ENCODE measurements at regions not wholly inside any gene's neighbourhood (a gene's known extent, or its start where the extent isn't known, plus 50 kb on each side); places are given as distances from the start of the nearest gene placed in this dataset.

DNA sequence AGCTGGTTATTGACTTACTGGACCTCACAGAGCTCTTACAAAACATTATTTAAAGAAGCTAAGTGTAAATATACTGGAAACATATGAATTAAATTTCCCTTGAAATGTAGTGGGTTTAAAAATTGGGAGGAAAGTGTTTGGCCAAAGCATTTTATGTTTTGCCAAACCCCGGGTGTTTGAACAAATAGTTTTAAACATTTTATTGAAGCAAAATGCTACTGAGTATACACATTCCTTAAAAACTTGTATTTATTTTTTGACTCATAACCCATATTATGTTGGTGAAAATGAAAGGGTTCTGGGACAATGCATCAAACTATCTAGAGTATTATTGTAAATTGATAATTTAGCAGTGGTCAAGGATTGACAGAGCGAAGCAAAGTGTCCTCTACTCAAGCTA, 1048.5 kb downstream of the SLC6A15 start:
- TF ChIP-seq, protein P1, sequence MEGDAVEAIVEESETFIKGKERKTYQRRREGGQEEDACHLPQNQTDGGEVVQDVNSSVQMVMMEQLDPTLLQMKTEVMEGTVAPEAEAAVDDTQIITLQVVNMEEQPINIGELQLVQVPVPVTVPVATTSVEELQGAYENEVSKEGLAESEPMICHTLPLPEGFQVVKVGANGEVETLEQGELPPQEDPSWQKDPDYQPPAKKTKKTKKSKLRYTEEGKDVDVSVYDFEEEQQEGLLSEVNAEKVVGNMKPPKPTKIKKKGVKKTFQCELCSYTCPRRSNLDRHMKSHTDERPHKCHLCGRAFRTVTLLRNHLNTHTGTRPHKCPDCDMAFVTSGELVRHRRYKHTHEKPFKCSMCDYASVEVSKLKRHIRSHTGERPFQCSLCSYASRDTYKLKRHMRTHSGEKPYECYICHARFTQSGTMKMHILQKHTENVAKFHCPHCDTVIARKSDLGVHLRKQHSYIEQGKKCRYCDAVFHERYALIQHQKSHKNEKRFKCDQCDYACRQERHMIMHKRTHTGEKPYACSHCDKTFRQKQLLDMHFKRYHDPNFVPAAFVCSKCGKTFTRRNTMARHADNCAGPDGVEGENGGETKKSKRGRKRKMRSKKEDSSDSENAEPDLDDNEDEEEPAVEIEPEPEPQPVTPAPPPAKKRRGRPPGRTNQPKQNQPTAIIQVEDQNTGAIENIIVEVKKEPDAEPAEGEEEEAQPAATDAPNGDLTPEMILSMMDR (IDR thresholded peaks at IDR 0.05; ENCODE audit: low read depth, low read length, missing input control): no peak
- TF ChIP-seq, protein P2, sequence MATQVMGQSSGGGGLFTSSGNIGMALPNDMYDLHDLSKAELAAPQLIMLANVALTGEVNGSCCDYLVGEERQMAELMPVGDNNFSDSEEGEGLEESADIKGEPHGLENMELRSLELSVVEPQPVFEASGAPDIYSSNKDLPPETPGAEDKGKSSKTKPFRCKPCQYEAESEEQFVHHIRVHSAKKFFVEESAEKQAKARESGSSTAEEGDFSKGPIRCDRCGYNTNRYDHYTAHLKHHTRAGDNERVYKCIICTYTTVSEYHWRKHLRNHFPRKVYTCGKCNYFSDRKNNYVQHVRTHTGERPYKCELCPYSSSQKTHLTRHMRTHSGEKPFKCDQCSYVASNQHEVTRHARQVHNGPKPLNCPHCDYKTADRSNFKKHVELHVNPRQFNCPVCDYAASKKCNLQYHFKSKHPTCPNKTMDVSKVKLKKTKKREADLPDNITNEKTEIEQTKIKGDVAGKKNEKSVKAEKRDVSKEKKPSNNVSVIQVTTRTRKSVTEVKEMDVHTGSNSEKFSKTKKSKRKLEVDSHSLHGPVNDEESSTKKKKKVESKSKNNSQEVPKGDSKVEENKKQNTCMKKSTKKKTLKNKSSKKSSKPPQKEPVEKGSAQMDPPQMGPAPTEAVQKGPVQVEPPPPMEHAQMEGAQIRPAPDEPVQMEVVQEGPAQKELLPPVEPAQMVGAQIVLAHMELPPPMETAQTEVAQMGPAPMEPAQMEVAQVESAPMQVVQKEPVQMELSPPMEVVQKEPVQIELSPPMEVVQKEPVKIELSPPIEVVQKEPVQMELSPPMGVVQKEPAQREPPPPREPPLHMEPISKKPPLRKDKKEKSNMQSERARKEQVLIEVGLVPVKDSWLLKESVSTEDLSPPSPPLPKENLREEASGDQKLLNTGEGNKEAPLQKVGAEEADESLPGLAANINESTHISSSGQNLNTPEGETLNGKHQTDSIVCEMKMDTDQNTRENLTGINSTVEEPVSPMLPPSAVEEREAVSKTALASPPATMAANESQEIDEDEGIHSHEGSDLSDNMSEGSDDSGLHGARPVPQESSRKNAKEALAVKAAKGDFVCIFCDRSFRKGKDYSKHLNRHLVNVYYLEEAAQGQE (IDR thresholded peaks at IDR 0.05): no peak
- TF ChIP-seq YY1 (IDR thresholded peaks at IDR 0.05) (no peak), GABPA (IDR thresholded peaks at IDR 0.05 in 1 of 2, conservative IDR thresholded peaks at IDR 0.05 in 1 of 2) (no peak), HNF4G (IDR thresholded peaks at IDR 0.05) (no peak), EGR1 (IDR thresholded peaks at IDR 0.05; ENCODE audit: low read depth in 2 of 2) (no peak), JUND (IDR thresholded peaks at IDR 0.05) (no peak), SP1 (IDR thresholded peaks at IDR 0.05) (no peak), RAD21 (IDR thresholded peaks at IDR 0.05) (no peak)
- TF ChIP-seq, protein P3, sequence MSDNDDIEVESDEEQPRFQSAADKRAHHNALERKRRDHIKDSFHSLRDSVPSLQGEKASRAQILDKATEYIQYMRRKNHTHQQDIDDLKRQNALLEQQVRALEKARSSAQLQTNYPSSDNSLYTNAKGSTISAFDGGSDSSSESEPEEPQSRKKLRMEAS (IDR thresholded peaks at IDR 0.05): no peak
- TF ChIP-seq, protein P4, sequence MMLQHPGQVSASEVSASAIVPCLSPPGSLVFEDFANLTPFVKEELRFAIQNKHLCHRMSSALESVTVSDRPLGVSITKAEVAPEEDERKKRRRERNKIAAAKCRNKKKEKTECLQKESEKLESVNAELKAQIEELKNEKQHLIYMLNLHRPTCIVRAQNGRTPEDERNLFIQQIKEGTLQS (IDR thresholded peaks at IDR 0.05): no peak
